ENCODE measurements at regions not wholly inside any gene's neighbourhood (a gene's known extent, or its start where the extent isn't known, plus 50 kb on each side); places are given as distances from the start of the nearest gene placed in this dataset.

GRCh38 chr10:4545062-4545461, 280.9 kb upstream of the AKR1E2 start:
- TF ChIP-seq, protein P1, sequence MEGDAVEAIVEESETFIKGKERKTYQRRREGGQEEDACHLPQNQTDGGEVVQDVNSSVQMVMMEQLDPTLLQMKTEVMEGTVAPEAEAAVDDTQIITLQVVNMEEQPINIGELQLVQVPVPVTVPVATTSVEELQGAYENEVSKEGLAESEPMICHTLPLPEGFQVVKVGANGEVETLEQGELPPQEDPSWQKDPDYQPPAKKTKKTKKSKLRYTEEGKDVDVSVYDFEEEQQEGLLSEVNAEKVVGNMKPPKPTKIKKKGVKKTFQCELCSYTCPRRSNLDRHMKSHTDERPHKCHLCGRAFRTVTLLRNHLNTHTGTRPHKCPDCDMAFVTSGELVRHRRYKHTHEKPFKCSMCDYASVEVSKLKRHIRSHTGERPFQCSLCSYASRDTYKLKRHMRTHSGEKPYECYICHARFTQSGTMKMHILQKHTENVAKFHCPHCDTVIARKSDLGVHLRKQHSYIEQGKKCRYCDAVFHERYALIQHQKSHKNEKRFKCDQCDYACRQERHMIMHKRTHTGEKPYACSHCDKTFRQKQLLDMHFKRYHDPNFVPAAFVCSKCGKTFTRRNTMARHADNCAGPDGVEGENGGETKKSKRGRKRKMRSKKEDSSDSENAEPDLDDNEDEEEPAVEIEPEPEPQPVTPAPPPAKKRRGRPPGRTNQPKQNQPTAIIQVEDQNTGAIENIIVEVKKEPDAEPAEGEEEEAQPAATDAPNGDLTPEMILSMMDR (IDR thresholded peaks at IDR 0.05): no peak
- TF ChIP-seq POLR2A (IDR thresholded peaks at IDR 0.05): no peak

Data from thyroid gland (tissue), 4 donors.